Sigmoid colon (tissue), 6 donors: ENCODE measurements at regions not wholly inside any gene's neighbourhood (a gene's known extent, or its start where the extent isn't known, plus 50 kb on each side); places are given as distances from the start of the nearest gene placed in this dataset.
A peak's percentile ranks its signal among the peaks of the same experiment; 100 is the strongest.

ENCODE experiments used
- DNase-seq: peaks from one replicate; pipeline ENCODE4 v3.0.0-alpha.2; 2019
- H3K27ac ChIP-seq, 4 donors: fragments of 200-600 bp; sonication (generic); one replicate each; pipeline ENCODE4 v1.5.1; 2016 to 2019; ENCODE audit warnings: mild to moderate bottlenecking in 1 of 4
- H3K27me3 ChIP-seq, 3 donors: fragments of 200-600 bp; sonication (generic); one replicate each; pipeline ENCODE4 v1.5.1; 2019; ENCODE audit warnings: mild to moderate bottlenecking in 1 of 3
- H3K36me3 ChIP-seq, 4 donors: fragments of 200-600 bp; sonication (generic); one replicate each; pipeline ENCODE4 v1.5.1; 2016 to 2019
- H3K4me1 ChIP-seq, 4 donors: fragments of 200-600 bp; sonication (generic); one replicate each; pipeline ENCODE4 v1.5.1; 2017 to 2019
- H3K4me3 ChIP-seq, 4 donors: fragments of 200-600 bp; sonication (generic); one replicate each; pipeline ENCODE4 v1.5.1; 2017 to 2019; ENCODE audit warnings: mild to moderate bottlenecking in 2 of 4, moderate library complexity in 1 of 4
- H3K9me3 ChIP-seq, 4 donors: fragments of 200-600 bp in 3 of 4; sonication (generic) in 3 of 4; one replicate each; pipeline versions ENCODE4 v1.5.1 to v1.6.1; 2013 to 2019
- EP300 ChIP-seq, 4 donors: sonication (generic); formaldehyde crosslinking; IDR thresholded peaks; one replicate each; pipeline ENCODE4 v1.6.1; 2017; ENCODE audit warnings: antibody characterized with exemption in 4 of 4
- POLR2A ChIP-seq, 2 donors: fragments of 450-650 bp; IDR thresholded peaks; one replicate each; pipeline ENCODE4 v1.6.1; 2016; ENCODE audit warnings: antibody characterized with exemption in 2 of 2, mild to moderate bottlenecking in 2 of 2, moderate library complexity in 2 of 2
- POLR2AphosphoS5 ChIP-seq, 4 donors: sonication (generic); formaldehyde crosslinking; IDR thresholded peaks; one replicate each; pipeline ENCODE4 v1.6.1; 2017; ENCODE audit warnings: antibody characterized with exemption in 4 of 4
- WGBS, 2 donors: extraction: QIAGEN DNeasy Blood & Tissue Kit; methylation state at CpG; one replicate each; pipeline ENCODE4 v1.1.7; 2013; 5-methylcytosine and 5-hydroxymethylcytosine counted together
- intact Hi-C: fragments of 100-400 bp; cut with DNase I; formaldehyde crosslinking; loops from one replicate; pipeline ENCODE4 v1.15.1; 2023
- TF ChIP-seq, protein P1 (sequence below), 4 experiments: fragments of 450-650 bp in 3 of 4; fragments of 200-600 bp in 1 of 4; IDR thresholded peaks; one replicate each; pipeline ENCODE4 v1.5.1; 2016 to 2019; ENCODE audit warnings: antibody characterized with exemption in 4 of 4, mild to moderate bottlenecking in 3 of 4, moderate library complexity in 2 of 4
- donor health status: healthy with polysubstance abuse.
- donor health status: healthy.

- H3K4me1 ChIP-seq = no peaks in the 10 kb centered on the region
- peaks cover 0 to 4% (median 0%) of the 10 kb centered on the region in 4 donors for H3K9me3 ChIP-seq
- WGBS, 2 donors = 39 to 85% methylated on average over 1 of the region's 1 CpG
- no peak overlapping the region for H3K27ac ChIP-seq
- DNase-seq = no peak
- no peaks in the 10 kb centered on the region for H3K27me3 ChIP-seq
- TF ChIP-seq POLR2A (IDR thresholded peaks at IDR 0.05) = no peak
- TF ChIP-seq, protein P1, sequence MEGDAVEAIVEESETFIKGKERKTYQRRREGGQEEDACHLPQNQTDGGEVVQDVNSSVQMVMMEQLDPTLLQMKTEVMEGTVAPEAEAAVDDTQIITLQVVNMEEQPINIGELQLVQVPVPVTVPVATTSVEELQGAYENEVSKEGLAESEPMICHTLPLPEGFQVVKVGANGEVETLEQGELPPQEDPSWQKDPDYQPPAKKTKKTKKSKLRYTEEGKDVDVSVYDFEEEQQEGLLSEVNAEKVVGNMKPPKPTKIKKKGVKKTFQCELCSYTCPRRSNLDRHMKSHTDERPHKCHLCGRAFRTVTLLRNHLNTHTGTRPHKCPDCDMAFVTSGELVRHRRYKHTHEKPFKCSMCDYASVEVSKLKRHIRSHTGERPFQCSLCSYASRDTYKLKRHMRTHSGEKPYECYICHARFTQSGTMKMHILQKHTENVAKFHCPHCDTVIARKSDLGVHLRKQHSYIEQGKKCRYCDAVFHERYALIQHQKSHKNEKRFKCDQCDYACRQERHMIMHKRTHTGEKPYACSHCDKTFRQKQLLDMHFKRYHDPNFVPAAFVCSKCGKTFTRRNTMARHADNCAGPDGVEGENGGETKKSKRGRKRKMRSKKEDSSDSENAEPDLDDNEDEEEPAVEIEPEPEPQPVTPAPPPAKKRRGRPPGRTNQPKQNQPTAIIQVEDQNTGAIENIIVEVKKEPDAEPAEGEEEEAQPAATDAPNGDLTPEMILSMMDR (IDR thresholded peaks at IDR 0.05) = no peak
- TF ChIP-seq POLR2AphosphoS5 (IDR thresholded peaks at IDR 0.05) = no peak
- no peak for TF ChIP-seq EP300 (IDR thresholded peaks at IDR 0.05)
- H3K36me3 ChIP-seq = no peaks in the 10 kb centered on the region
- intact Hi-C loops = no loop called here
- H3K4me3 ChIP-seq = no peak overlapping the region
These were observed 114.4 kb upstream of the DMRTA1 start for GRCh38 chr9:22332202-22332601.

- H3K27ac ChIP-seq = no peak overlapping the region
- H3K36me3 ChIP-seq = no peaks in the 10 kb centered on the region
- intact Hi-C loops = no loop called here
- no peaks in the 10 kb centered on the region for H3K9me3 ChIP-seq
- TF ChIP-seq POLR2AphosphoS5 (IDR thresholded peaks at IDR 0.05) (no peak), POLR2A (IDR thresholded peaks at IDR 0.05) (no peak), EP300 (IDR thresholded peaks at IDR 0.05) (no peak)
- TF ChIP-seq, protein P1 (IDR thresholded peaks at IDR 0.05) = no peak
- H3K4me1 ChIP-seq = peaks cover 0 to 3% (median under 1%) of the 10 kb centered on the region in 4 donors
- no peak overlapping the region for H3K4me3 ChIP-seq
- no peak for DNase-seq
- H3K27me3 ChIP-seq = no peaks in the 10 kb centered on the region
- WGBS, 2 donors = 64 to 66% methylated on average over 1 of the region's 1 CpG
These were observed 109.4 kb upstream of the DMRTA1 start for GRCh38 chr9:22337261-22337660.

DNA sequence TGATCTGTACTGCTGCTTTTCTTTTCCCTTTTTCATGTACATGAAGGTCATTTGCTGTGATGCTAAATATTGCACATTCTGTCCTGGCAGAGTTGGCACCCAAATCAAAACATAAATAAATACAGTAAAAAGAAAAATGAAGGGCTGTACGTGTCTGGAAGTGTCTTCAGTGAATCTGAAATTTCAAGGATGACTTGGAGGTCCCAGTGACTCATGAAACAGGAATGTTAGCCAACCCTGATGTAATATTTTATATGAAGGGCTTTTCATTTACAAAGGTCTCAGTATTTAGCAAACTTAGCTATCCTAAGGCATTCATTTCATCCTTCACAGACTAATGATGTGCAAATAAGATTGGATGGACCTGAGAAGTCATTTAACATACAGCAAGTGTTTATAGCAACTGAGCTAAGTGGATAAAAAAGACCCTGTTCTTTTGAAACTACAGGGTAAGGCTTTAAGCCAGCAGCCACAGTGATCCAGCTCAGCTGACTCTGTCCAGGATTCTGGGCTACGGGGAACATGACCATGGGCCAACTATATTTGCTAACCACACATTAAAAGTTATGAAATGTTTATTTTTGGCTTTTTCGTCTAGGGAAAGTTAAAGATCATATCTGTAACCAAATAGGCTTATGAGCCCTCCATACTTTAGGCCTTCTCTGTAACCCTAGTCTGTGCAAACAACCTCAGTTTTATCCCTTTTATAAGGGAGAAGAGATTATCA is 104.0 kb upstream of the DMRTA1 start:
- no peak for TF ChIP-seq POLR2AphosphoS5 (IDR thresholded peaks at IDR 0.05)
- TF ChIP-seq EP300 (IDR thresholded peaks at IDR 0.05) = no peak
- TF ChIP-seq, protein P1 (IDR thresholded peaks at IDR 0.05) = no peak
- no peak for TF ChIP-seq POLR2A (IDR thresholded peaks at IDR 0.05)
- intact Hi-C loops = no loop called here
- H3K4me3 ChIP-seq = no peak overlapping the region
- H3K27me3 ChIP-seq = no peaks in the 10 kb centered on the region
- H3K9me3 ChIP-seq = no peaks in the 10 kb centered on the region
- 24 to 44% methylated on average over 3 of the region's 3 CpGs for WGBS, 2 donors
- peak overlapping the region in 1 of 4 donors; percentile 61 for H3K27ac ChIP-seq
- no peaks in the 10 kb centered on the region for H3K36me3 ChIP-seq
- DNase-seq = no peak
- peaks cover 0 to 13% (median 8%) of the 10 kb centered on the region in 4 donors for H3K4me1 ChIP-seq

- Histone ChIP-seq H3K36me3 (no peaks in the 10 kb centered on the region), H3K27ac (peak overlapping the region in 1 of 4 donors; percentile 61), H3K4me1 (peaks cover 0 to 13% (median 8%) of the 10 kb centered on the region in 4 donors), H3K27me3 (no peaks in the 10 kb centered on the region), H3K4me3 (no peak overlapping the region), H3K9me3 (no peaks in the 10 kb centered on the region)
- intact Hi-C loops = no loop called here
- TF ChIP-seq POLR2A (IDR thresholded peaks at IDR 0.05) (no peak), EP300 (IDR thresholded peaks at IDR 0.05) (no peak), POLR2AphosphoS5 (IDR thresholded peaks at IDR 0.05) (no peak)
- TF ChIP-seq, protein P1 (IDR thresholded peaks at IDR 0.05) = no peak
- 86 to 98% methylated on average over 1 of the region's 1 CpG for WGBS, 2 donors
- DNase-seq = no peak
These were observed 103.4 kb upstream of the DMRTA1 start for GRCh38 chr9:22343218-22343611.
